Activated naive CD4-positive, alpha-beta T cell treated with anti-CD3 and anti-CD28 coated beads, Interleukin-2, amount 50 U/mL, for 24 hours (primary cell): ENCODE measurements at regions not wholly inside any gene's neighbourhood (a gene's known extent, or its start where the extent isn't known, plus 50 kb on each side); places are given as distances from the start of the nearest gene placed in this dataset.

Experiments
- H3K27ac Mint-ChIP-seq: one replicate; pipeline ENCODE4 v1.8.0; 2021; ENCODE audit warnings: mild to moderate bottlenecking, mixed read lengths
- H3K27me3 Mint-ChIP-seq: one replicate; pipeline ENCODE4 v1.8.0; 2021; ENCODE audit warnings: mixed read lengths
- H3K36me3 Mint-ChIP-seq: one replicate; pipeline ENCODE4 v1.8.0; 2021; ENCODE audit warnings: mixed read lengths
- H3K4me1 Mint-ChIP-seq: one replicate; pipeline ENCODE4 v1.8.0; 2021; ENCODE audit warnings: mixed read lengths
- H3K4me3 Mint-ChIP-seq: one replicate; pipeline ENCODE4 v1.8.0; 2021; ENCODE audit warnings: mild to moderate bottlenecking, mixed read lengths
- H3K9me3 Mint-ChIP-seq: one replicate; pipeline ENCODE4 v1.8.0; 2021; ENCODE audit warnings: mixed read lengths

GRCh38 chr2:103285354-103285753 is 523.5 kb downstream of the TMEM182 start:
- Mint-ChIP-seq H3K9me3 (no peaks in the 10 kb centered on the region), H3K4me1 (no peaks in the 10 kb centered on the region), H3K4me3 (no peak overlapping the region), H3K27ac (no peak overlapping the region), H3K27me3 (no peaks in the 10 kb centered on the region), H3K36me3 (no peaks in the 10 kb centered on the region)

GRCh38 chr2:103287746-103288145 is 525.9 kb downstream of the TMEM182 start:
- H3K27me3 Mint-ChIP-seq = peaks cover 1% of the 10 kb centered on the region
- H3K4me3 Mint-ChIP-seq = no peak overlapping the region
- H3K36me3 Mint-ChIP-seq = no peaks in the 10 kb centered on the region
- no peaks in the 10 kb centered on the region for H3K9me3 Mint-ChIP-seq
- no peaks in the 10 kb centered on the region for H3K4me1 Mint-ChIP-seq
- H3K27ac Mint-ChIP-seq = no peak overlapping the region

GRCh38 chr2:103288696-103289095 is 526.9 kb downstream of the TMEM182 start:
- H3K27ac Mint-ChIP-seq = no peak overlapping the region
- peaks cover 4% of the 10 kb centered on the region for H3K27me3 Mint-ChIP-seq
- H3K36me3 Mint-ChIP-seq = no peaks in the 10 kb centered on the region

DNA sequence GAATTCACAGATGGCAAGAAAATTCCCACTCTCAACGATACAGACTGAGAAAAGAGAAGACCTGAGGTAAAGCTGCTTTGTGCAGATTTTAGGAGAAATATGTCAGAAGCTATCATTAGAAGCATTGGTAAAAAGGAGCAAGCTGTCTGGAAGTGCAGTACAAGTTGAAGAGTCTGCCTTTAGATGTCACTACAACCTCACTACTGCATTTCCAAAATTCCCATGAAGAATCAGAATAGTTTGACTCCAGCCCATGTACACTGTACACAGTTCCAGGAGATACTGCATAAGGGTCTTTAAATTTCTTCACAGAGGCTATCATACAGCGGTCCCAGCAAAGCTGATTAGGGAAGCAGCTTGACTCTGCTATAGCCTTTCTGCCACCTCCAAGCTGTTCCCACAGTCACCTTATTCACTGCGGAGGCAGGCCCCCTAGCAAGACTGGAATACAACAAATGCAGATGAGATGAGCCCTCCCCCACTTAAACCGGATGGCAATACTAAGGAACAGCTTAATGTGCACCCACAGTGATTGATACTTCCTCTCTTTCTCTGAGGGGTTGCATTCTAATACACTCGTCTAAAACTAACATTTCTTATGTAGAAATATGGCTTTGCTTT is 527.4 kb downstream of the TMEM182 start:
- H3K36me3 Mint-ChIP-seq = no peaks in the 10 kb centered on the region
- no peaks in the 10 kb centered on the region for H3K9me3 Mint-ChIP-seq
- no peaks in the 10 kb centered on the region for H3K4me1 Mint-ChIP-seq
- peaks cover 4% of the 10 kb centered on the region for H3K27me3 Mint-ChIP-seq
- H3K4me3 Mint-ChIP-seq = no peak overlapping the region
- H3K27ac Mint-ChIP-seq = no peak overlapping the region

More at GRCh38 chr2:103288696-103289095, 526.9 kb downstream of the TMEM182 start:
- Mint-ChIP-seq H3K9me3 (no peaks in the 10 kb centered on the region), H3K4me3 (no peak overlapping the region), H3K4me1 (no peaks in the 10 kb centered on the region)

DNA sequence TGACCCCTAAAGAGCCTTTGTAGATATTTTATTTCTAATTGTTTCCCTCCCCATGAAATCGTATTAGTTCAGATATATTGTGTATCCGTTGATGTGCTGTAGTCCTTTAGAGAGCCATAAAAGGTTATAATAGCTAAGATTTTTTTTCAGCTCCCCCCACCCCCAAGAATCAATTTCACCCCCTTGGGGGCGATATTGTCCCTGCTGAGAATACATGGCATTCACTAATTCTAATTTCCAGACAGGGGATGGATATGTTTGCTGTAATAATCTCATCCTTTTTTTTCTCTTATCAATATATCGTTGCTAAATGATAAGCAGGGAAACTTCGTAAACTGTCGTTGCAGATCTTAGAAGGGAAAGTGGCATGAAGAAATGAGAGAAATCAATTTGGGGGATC is 530.7 kb downstream of the TMEM182 start:
- peaks cover 4% of the 10 kb centered on the region for H3K27me3 Mint-ChIP-seq

GRCh38 chr2:103293067-103293741 is 531.4 kb downstream of the TMEM182 start:
- H3K9me3 Mint-ChIP-seq = no peaks in the 10 kb centered on the region

More for the DNA sequence above, 530.7 kb downstream of the TMEM182 start:
- Mint-ChIP-seq H3K9me3 (no peaks in the 10 kb centered on the region), H3K27ac (no peak overlapping the region), H3K4me1 (no peaks in the 10 kb centered on the region), H3K36me3 (no peaks in the 10 kb centered on the region), H3K4me3 (no peak overlapping the region)

DNA sequence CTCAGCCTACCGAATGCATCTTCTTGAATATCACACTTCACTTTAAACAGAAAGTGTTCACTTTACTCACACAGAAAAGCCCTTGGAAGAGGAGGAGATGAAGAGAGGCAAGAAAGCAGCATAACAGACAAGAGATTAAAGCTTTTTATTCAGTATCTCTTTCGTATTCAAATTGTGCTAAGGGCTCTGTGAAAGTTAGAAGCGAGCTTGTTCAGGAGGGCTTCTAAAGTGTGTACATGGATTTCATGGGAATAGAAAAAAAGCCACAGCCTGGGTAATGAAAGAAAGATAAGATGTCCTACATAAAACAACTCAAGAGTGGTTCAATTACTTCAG is 531.9 kb downstream of the TMEM182 start:
- Mint-ChIP-seq H3K36me3 (no peaks in the 10 kb centered on the region), H3K4me3 (no peak overlapping the region), H3K9me3 (no peaks in the 10 kb centered on the region), H3K27me3 (peaks cover 4% of the 10 kb centered on the region), H3K27ac (no peak overlapping the region), H3K4me1 (no peaks in the 10 kb centered on the region)

More at GRCh38 chr2:103293067-103293741, 531.4 kb downstream of the TMEM182 start:
- peaks cover 4% of the 10 kb centered on the region for H3K27me3 Mint-ChIP-seq
- no peak overlapping the region for H3K4me3 Mint-ChIP-seq
- no peaks in the 10 kb centered on the region for H3K4me1 Mint-ChIP-seq
- no peaks in the 10 kb centered on the region for H3K36me3 Mint-ChIP-seq
- H3K27ac Mint-ChIP-seq = no peak overlapping the region

DNA sequence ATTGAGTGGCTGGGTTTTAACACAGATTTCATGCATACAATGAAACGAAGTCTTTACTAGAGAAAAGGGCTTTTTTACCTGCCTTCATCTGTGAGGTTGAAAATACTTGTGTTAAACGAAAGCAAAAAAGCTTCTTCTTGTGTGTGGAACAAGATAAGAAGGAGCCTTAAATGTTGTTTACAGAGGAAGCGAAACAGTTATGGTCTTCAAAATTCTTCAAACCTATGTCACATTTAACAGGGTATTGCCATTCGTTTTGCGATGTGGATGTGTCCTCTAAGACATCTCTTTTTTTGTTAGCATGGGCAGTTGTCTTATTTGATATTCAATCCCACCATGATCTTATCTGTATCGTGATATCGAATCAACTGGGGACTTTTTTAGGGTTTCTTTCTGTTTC is 532.6 kb downstream of the TMEM182 start:
- H3K9me3 Mint-ChIP-seq = no peaks in the 10 kb centered on the region
- H3K27ac Mint-ChIP-seq = no peak overlapping the region
- no peaks in the 10 kb centered on the region for H3K4me1 Mint-ChIP-seq
- H3K4me3 Mint-ChIP-seq = no peak overlapping the region
- H3K27me3 Mint-ChIP-seq = peaks cover 4% of the 10 kb centered on the region
- H3K36me3 Mint-ChIP-seq = no peaks in the 10 kb centered on the region

DNA sequence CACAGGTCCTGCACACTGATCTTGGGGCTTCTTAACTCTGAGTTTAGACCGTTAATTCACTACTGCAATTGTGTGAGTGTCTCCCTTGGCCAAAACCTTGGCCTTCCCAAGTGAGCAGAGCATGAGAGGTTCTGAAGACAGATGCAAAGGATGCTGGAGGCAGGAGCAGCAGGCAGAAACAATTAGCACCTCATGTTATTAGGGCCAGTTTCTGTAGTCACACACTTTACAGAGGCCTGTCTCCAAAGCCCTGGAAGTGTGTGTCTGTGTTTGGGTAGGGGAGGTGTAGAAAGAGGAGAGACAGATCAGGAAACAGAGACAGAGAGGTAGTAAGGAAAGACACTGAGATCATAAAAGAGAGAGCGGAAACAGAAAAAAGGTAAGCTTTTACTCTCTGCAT is 533.8 kb downstream of the TMEM182 start:
- Mint-ChIP-seq H3K9me3 (no peaks in the 10 kb centered on the region), H3K27ac (no peak overlapping the region), H3K36me3 (no peaks in the 10 kb centered on the region), H3K4me3 (no peak overlapping the region), H3K4me1 (no peaks in the 10 kb centered on the region), H3K27me3 (peaks cover 4% of the 10 kb centered on the region)

DNA sequence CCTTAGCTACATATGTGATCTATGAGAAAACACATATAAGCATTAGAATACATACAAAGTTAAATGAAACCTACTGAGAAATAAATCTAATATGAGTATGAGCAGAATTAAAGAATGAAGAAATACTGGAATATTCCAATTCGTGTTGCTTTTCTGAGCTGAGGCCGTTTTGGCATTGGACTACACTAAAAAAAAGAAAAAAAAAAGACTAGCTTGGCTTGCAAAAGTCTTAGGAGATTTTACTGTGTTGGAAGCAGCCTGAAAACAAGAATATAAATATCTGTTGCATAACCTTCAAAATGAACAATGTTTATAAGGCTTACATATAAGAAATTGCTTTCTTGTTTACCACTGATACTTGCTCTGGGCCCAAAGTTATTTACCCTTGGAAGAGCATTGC is 562.8 kb downstream of the TMEM182 start:
- Mint-ChIP-seq H3K27me3 (no peaks in the 10 kb centered on the region), H3K4me1 (no peaks in the 10 kb centered on the region), H3K36me3 (no peaks in the 10 kb centered on the region), H3K9me3 (no peaks in the 10 kb centered on the region), H3K27ac (no peak overlapping the region), H3K4me3 (no peak overlapping the region)

GRCh38 chr2:103327386-103327785 is 565.6 kb downstream of the TMEM182 start:
- no peaks in the 10 kb centered on the region for H3K4me1 Mint-ChIP-seq
- H3K4me3 Mint-ChIP-seq = no peak overlapping the region
- H3K27me3 Mint-ChIP-seq = no peaks in the 10 kb centered on the region
- no peak overlapping the region for H3K27ac Mint-ChIP-seq
- no peaks in the 10 kb centered on the region for H3K9me3 Mint-ChIP-seq
- no peaks in the 10 kb centered on the region for H3K36me3 Mint-ChIP-seq

DNA sequence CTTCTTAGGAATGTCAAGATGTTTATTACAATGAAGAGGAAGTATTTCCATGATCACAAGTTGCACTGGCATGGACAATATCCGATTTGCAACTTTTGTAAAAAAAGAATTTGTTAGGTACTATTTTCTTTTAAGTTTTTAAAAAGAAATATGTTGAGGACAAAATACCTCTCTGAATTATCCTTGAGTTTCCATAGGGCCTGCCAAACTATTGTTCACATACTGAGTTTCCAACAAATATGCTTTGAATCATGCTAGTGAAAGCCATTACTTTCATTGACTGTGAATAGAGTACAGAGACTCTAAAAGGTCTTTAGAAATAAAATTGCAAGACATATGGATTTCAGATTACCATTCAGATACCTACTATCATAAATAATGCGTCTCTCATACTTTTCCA is 566.1 kb downstream of the TMEM182 start:
- Mint-ChIP-seq H3K27me3 (no peaks in the 10 kb centered on the region), H3K36me3 (no peaks in the 10 kb centered on the region), H3K9me3 (no peaks in the 10 kb centered on the region), H3K27ac (no peak overlapping the region), H3K4me1 (no peaks in the 10 kb centered on the region), H3K4me3 (no peak overlapping the region)

DNA sequence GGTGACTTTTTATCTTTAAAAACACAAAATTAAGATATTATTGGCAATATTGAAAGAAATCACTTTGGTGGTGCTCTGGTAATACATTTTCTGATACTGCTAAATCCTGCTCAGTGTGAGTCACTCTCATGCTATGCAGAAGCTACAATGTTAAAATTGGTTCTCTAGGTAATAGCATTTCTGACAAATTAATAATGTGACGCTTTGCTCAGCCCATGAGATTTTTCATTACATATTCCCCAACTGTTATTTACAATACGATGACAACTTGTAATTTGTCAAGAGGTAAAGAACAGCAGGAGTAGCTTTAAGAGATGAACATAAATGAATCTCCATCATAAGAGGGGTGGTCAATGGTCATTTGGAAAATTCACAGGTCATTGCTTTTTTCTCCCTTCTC is 573.6 kb downstream of the TMEM182 start:
- no peaks in the 10 kb centered on the region for H3K27me3 Mint-ChIP-seq
- H3K36me3 Mint-ChIP-seq = no peaks in the 10 kb centered on the region
- H3K27ac Mint-ChIP-seq = no peak overlapping the region
- no peaks in the 10 kb centered on the region for H3K4me1 Mint-ChIP-seq
- H3K4me3 Mint-ChIP-seq = no peak overlapping the region
- H3K9me3 Mint-ChIP-seq = no peaks in the 10 kb centered on the region

DNA sequence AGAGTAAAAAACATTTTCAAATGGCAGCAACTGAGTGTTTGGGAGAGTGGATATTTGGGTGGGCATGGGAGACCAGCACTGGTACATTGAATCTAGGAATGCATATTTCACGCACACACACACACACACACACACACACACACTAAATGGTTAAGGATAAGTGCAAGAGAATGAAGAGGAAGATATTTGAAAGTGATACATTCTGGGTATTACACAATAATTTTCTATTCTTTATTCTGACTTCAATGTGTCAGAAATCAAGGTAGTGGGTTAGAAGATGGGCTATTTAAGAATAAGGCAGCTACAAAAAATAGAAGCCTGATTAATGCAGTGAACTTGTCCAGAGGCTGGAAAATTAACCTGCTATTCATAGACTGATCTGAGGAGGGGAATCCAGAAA is 577.0 kb downstream of the TMEM182 start:
- Mint-ChIP-seq H3K36me3 (no peaks in the 10 kb centered on the region), H3K4me3 (no peak overlapping the region), H3K9me3 (no peaks in the 10 kb centered on the region), H3K4me1 (no peaks in the 10 kb centered on the region), H3K27ac (no peak overlapping the region), H3K27me3 (no peaks in the 10 kb centered on the region)

GRCh38 chr2:103346780-103347179 is 584.9 kb downstream of the TMEM182 start:
- Mint-ChIP-seq H3K36me3 (no peaks in the 10 kb centered on the region), H3K9me3 (peaks cover 10% of the 10 kb centered on the region), H3K4me1 (no peaks in the 10 kb centered on the region), H3K4me3 (no peak overlapping the region), H3K27me3 (no peaks in the 10 kb centered on the region), H3K27ac (no peak overlapping the region)

DNA sequence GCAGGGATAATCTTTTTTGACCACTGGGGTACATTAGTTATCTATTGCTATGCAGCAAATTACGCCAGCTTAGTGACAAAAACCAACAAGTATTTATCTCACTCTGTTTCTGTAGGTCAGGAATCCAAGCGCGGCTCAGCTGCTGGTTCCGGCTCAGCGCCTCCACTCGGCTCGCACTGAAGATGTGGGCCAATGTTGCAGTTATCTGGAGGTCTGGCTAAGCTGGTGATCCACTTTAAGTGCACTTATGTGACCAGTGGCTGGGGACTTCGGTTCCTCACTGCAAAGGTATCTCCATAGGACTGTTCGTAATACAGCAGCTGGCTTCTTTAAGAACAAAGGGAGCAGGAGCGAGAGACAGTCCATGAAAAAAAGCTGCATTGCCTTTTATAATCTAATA is 591.9 kb downstream of the TMEM182 start:
- H3K36me3 Mint-ChIP-seq = no peaks in the 10 kb centered on the region
- no peaks in the 10 kb centered on the region for H3K27me3 Mint-ChIP-seq
- no peaks in the 10 kb centered on the region for H3K4me1 Mint-ChIP-seq
- no peak overlapping the region for H3K4me3 Mint-ChIP-seq
- no peak overlapping the region for H3K27ac Mint-ChIP-seq
- H3K9me3 Mint-ChIP-seq = no peaks in the 10 kb centered on the region

DNA sequence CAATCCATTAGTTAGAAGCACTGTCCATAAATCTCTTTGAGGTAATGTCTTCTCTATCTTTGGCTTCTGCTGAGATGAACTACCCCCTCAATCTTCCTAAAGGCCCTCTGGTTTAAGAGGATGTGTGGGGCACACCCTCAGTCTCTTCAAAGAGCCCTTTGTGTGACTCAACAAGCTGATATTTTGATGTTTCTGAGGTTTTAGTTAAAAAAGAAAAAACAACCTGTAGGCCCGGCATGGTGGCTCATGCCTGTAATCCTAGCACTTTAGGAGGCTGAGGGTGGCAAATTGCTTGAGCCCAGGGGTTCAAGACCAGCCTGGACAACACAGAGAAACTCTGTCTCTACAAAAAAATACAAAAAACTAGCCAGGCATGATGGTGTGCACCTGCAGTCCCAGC is 593.5 kb downstream of the TMEM182 start:
- Mint-ChIP-seq H3K9me3 (no peaks in the 10 kb centered on the region), H3K27ac (no peak overlapping the region), H3K27me3 (no peaks in the 10 kb centered on the region)

More for the DNA sequence above, 593.5 kb downstream of the TMEM182 start:
- Mint-ChIP-seq H3K36me3 (no peaks in the 10 kb centered on the region), H3K4me1 (no peaks in the 10 kb centered on the region), H3K4me3 (no peak overlapping the region)
